ENCODE measurements at regions not wholly inside any gene's neighbourhood (a gene's known extent, or its start where the extent isn't known, plus 50 kb on each side); places are given as distances from the start of the nearest gene placed in this dataset.

DNA sequence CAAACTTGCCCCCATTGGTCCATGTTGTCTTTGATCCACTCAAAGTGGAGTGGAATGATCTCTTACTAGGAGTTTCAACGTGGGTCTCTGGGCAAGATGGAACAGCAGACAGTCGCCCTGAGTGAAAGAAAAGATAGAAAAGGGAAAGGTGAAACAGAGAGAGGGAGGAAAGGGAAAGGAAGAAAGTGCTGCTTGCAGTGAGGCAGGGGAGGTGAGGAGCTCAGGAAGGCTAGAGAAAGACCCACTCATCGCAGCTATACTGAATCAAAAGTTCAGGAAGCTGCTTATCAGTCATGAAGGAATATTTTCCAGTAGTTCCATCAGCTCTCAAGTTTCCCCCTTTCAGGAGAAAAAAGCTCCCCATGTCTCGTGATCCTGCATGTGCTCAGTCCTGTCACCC, 86.9 kb downstream of the ZNF467 start:
- Histone ChIP-seq H3K27ac (no peak overlapping the region), H3K4me1 (peaks cover 0 to 12% (median 0%) of the 10 kb centered on the region in 6 donors), H3K27me3 (replicated peaks in 1 of 7) (peaks cover 0 to 29% (median 14%) of the 10 kb centered on the region in 7 donors), H3K9me3 (peaks cover 0 to 10% (median 0%) of the 10 kb centered on the region in 8 donors), H3K36me3 (no peaks in the 10 kb centered on the region), H3K4me3 (no peak overlapping the region)
- 37 to 66% (median 53%) methylated on average over 4 of the region's 4 CpGs for WGBS, 5 donors
- DNase-seq = no peak
- intact Hi-C loops (cut with DNase I; ENCODE audit: low total_unique reads) = no loop called here
- TF ChIP-seq POLR2A (IDR thresholded peaks at IDR 0.05) = no peak
- TF ChIP-seq, protein P1, sequence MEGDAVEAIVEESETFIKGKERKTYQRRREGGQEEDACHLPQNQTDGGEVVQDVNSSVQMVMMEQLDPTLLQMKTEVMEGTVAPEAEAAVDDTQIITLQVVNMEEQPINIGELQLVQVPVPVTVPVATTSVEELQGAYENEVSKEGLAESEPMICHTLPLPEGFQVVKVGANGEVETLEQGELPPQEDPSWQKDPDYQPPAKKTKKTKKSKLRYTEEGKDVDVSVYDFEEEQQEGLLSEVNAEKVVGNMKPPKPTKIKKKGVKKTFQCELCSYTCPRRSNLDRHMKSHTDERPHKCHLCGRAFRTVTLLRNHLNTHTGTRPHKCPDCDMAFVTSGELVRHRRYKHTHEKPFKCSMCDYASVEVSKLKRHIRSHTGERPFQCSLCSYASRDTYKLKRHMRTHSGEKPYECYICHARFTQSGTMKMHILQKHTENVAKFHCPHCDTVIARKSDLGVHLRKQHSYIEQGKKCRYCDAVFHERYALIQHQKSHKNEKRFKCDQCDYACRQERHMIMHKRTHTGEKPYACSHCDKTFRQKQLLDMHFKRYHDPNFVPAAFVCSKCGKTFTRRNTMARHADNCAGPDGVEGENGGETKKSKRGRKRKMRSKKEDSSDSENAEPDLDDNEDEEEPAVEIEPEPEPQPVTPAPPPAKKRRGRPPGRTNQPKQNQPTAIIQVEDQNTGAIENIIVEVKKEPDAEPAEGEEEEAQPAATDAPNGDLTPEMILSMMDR (IDR thresholded peaks at IDR 0.05 in 8 of 11, conservative IDR thresholded peaks at IDR 0.05 in 3 of 11) = no peak
- TF ChIP-seq POLR2AphosphoS5 (IDR thresholded peaks at IDR 0.05) = no peak

DNA sequence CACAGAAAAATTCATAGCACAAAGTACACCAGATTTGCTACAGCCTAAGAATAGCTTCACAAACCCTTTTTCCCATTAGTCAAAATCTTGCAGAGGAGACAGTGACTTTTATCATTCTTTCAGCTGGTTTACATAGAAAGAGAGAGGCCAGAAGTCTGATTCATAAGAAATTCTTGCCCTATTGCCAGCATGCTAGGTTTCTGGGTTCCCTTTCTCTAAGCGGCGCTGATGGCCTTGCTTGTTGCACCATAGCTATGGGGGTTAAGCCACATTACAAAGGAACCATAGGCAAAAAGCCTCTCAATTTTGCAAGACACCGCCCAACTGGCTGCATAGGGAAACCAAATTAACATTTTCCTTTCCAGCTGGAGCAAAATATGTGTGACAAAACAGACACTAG, 87.4 kb downstream of the ZNF467 start:
- TF ChIP-seq POLR2AphosphoS5 (IDR thresholded peaks at IDR 0.05) = no peak
- 47 to 79% (median 54%) methylated on average over 3 of the region's 3 CpGs for WGBS, 5 donors
- Histone ChIP-seq H3K4me3 (no peak overlapping the region), H3K36me3 (no peaks in the 10 kb centered on the region), H3K4me1 (peaks cover 0 to 9% (median 0%) of the 10 kb centered on the region in 6 donors), H3K9me3 (peaks cover 0 to 15% (median 0%) of the 10 kb centered on the region in 8 donors), H3K27me3 (replicated peaks in 1 of 7) (peaks cover 0 to 25% (median 10%) of the 10 kb centered on the region in 7 donors), H3K27ac (no peak overlapping the region)
- DNase-seq = no peak
- intact Hi-C loops (cut with DNase I; ENCODE audit: low total_unique reads) = no loop called here

DNA sequence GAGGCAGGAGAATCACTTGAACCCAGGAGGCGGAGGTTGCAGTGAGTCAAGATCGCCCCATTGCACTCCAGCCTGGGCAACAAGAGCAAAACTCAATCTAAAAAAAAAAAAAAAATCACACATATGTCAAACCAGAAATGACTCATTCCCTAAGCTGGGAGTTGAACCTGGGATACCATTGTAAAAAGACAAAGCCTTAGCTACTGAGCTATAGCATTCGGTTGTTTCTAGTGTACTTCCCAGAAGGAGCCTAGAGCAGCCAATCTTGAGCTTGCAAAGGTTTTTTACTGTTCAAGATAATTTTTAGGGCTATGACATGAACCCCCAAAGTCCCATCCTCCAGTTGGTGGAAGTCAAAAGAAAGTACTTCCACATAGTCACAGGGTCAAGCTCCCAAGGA, 87.9 kb downstream of the ZNF467 start:
- TF ChIP-seq POLR2AphosphoS5 (IDR thresholded peaks at IDR 0.05) (no peak), POLR2A (IDR thresholded peaks at IDR 0.05) (no peak)
- TF ChIP-seq, protein P1 (IDR thresholded peaks at IDR 0.05 in 8 of 11, conservative IDR thresholded peaks at IDR 0.05 in 3 of 11) = no peak
- Histone ChIP-seq H3K27me3 (replicated peaks in 1 of 7) (peaks cover 0 to 23% (median 5%) of the 10 kb centered on the region in 7 donors), H3K27ac (no peak overlapping the region), H3K9me3 (peaks cover 0 to 20% (median 0%) of the 10 kb centered on the region in 8 donors), H3K4me3 (no peak overlapping the region), H3K36me3 (no peaks in the 10 kb centered on the region), H3K4me1 (peaks cover 0 to 5% (median 0%) of the 10 kb centered on the region in 6 donors)
- 91 to 96% (median 92%) methylated on average over 3 of the region's 3 CpGs for WGBS, 5 donors
- intact Hi-C loops (cut with DNase I; ENCODE audit: low total_unique reads) = no loop called here
- no peak for DNase-seq

DNA sequence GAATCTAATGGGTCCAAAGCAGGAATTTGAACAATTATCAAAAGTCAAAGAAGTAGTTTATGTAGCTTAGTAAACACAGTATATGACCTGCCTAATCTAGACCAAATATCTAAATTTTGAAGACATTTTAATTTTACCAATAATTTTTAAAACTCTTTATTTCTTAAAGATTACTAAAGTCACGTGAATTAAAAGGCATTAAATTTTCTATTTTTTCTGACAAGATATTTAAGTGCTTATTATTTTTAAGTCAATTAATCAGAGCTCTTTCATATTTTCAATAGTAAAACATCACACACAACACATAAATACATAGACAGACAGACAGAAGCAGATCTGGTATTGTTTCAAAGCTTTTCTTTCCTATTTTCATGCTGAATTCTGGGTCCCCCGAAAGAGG, 89.5 kb downstream of the ZNF467 start:
- Histone ChIP-seq H3K4me3 (no peak overlapping the region), H3K27ac (no peak overlapping the region), H3K27me3 (replicated peaks in 1 of 7) (peaks cover 0 to 19% (median 0%) of the 10 kb centered on the region in 7 donors), H3K4me1 (peaks cover 0 to 5% (median 0%) of the 10 kb centered on the region in 6 donors), H3K9me3 (peaks cover 0 to 30% (median 0%) of the 10 kb centered on the region in 8 donors), H3K36me3 (no peaks in the 10 kb centered on the region)
- intact Hi-C loops (cut with DNase I; ENCODE audit: low total_unique reads) = no loop called here
- WGBS, 5 donors = 66 to 86% (median 70%) methylated on average over 2 of the region's 2 CpGs
- TF ChIP-seq POLR2A (IDR thresholded peaks at IDR 0.05) = no peak
- no peak for TF ChIP-seq POLR2AphosphoS5 (IDR thresholded peaks at IDR 0.05)
- no peak for DNase-seq

DNA sequence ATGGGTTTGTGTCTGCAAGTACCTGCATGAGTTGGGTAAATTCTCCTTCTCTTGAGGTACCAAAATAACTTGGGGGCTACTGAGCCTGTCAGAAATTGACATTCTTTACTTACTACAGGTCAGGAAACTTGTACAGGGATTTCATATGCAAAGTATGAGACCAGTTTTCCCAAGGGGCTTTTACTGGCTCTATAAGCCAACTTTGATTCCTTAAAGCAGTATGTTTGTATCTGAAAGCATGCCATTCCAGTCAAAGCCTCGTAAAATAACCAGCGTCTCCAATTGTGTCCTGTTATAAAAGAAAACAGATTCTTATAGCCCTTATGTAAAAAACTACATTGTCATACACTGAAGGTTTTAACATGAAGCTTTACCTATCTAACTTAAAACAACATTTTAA, 90.2 kb downstream of the ZNF467 start:
- no peak for TF ChIP-seq POLR2AphosphoS5 (IDR thresholded peaks at IDR 0.05)
- TF ChIP-seq POLR2A (IDR thresholded peaks at IDR 0.05) = no peak
- TF ChIP-seq, protein P1 (IDR thresholded peaks at IDR 0.05 in 8 of 11, conservative IDR thresholded peaks at IDR 0.05 in 3 of 11) = no peak

More for the DNA sequence above, 90.2 kb downstream of the ZNF467 start:
- no peaks in the 10 kb centered on the region for H3K36me3 ChIP-seq
- H3K4me3 ChIP-seq = no peak overlapping the region
- intact Hi-C loops (cut with DNase I; ENCODE audit: low total_unique reads) = no loop called here
- peaks cover 0 to 29% (median 0%) of the 10 kb centered on the region in 8 donors for H3K9me3 ChIP-seq
- H3K4me1 ChIP-seq = peaks cover 0 to 5% (median 0%) of the 10 kb centered on the region in 6 donors
- H3K27ac ChIP-seq = no peak overlapping the region
- DNase-seq = no peak
- peaks cover 0 to 19% (median 0%) of the 10 kb centered on the region in 7 donors for H3K27me3 ChIP-seq (replicated peaks in 1 of 7)
- 92 to 99% (median 94%) methylated on average over 2 of the region's 2 CpGs for WGBS, 5 donors

All from spleen (tissue), 11 donors.